ENCODE measurements at regions not wholly inside any gene's neighbourhood (a gene's known extent, or its start where the extent isn't known, plus 50 kb on each side); places are given as distances from the start of the nearest gene placed in this dataset.

GRCh38 chr5:103358305-103358995 lies 99.9 kb downstream of the MACIR start:
- Histone ChIP-seq H3K27ac (replicated peaks in 1 of 4) (no peak overlapping the region), H3K36me3 (no peaks in the 10 kb centered on the region), H3K9me3 (no peaks in the 10 kb centered on the region), H3K4me1 (peaks cover 0 to 6% (median 2%) of the 10 kb centered on the region in 4 donors), H3K4me3 (no peak overlapping the region), H3K27me3 (no peaks in the 10 kb centered on the region)
- 71% methylated on average over 6 of the region's 6 CpGs for WGBS
- intact Hi-C loops (cut with DNase I): no loop called here
- DNase-seq (ENCODE audit: extremely low spot score): no peak
- TF ChIP-seq POLR2AphosphoS5 (IDR thresholded peaks at IDR 0.05): no peak
- TF ChIP-seq POLR2A (IDR thresholded peaks at IDR 0.05; ENCODE audit: low read depth): no peak

GRCh38 chr5:103357636-103358035 lies 99.1 kb downstream of the MACIR start:
- Histone ChIP-seq H3K4me3 (no peak overlapping the region), H3K9me3 (no peaks in the 10 kb centered on the region), H3K4me1 (peaks cover 0 to 6% (median 2%) of the 10 kb centered on the region in 4 donors), H3K27ac (replicated peaks in 1 of 4) (no peak overlapping the region), H3K36me3 (no peaks in the 10 kb centered on the region), H3K27me3 (no peaks in the 10 kb centered on the region)
- 55% methylated on average over 3 of the region's 3 CpGs for WGBS
- no peak for DNase-seq (ENCODE audit: extremely low spot score)
- TF ChIP-seq POLR2AphosphoS5 (IDR thresholded peaks at IDR 0.05): no peak
- no peak for TF ChIP-seq CTCF (IDR thresholded peaks at IDR 0.05)
- TF ChIP-seq POLR2A (IDR thresholded peaks at IDR 0.05; ENCODE audit: low read depth): no peak
- no peak for TF ChIP-seq EP300 (IDR thresholded peaks at IDR 0.05)
- intact Hi-C loops (cut with DNase I): no loop called here

GRCh38 chr5:103356350-103357091 lies 98.0 kb downstream of the MACIR start:
- H3K9me3 ChIP-seq: no peaks in the 10 kb centered on the region
- no peak overlapping the region for H3K4me3 ChIP-seq
- no peak overlapping the region for H3K27ac ChIP-seq (replicated peaks in 1 of 4)
- H3K27me3 ChIP-seq: no peaks in the 10 kb centered on the region
- peaks cover 0 to 6% (median 2%) of the 10 kb centered on the region in 4 donors for H3K4me1 ChIP-seq
- DNase-seq (ENCODE audit: extremely low spot score): no peak
- no peak for TF ChIP-seq CTCF (IDR thresholded peaks at IDR 0.05)
- no peak for TF ChIP-seq EP300 (IDR thresholded peaks at IDR 0.05)
- TF ChIP-seq POLR2AphosphoS5 (IDR thresholded peaks at IDR 0.05): no peak
- no peak for TF ChIP-seq POLR2A (IDR thresholded peaks at IDR 0.05; ENCODE audit: low read depth)
- intact Hi-C loops (cut with DNase I): no loop called here
- no peaks in the 10 kb centered on the region for H3K36me3 ChIP-seq
- WGBS: 73% methylated on average over 3 of the region's 3 CpGs

GRCh38 chr5:103355579-103355978 lies 97.0 kb downstream of the MACIR start:
- TF ChIP-seq POLR2A (IDR thresholded peaks at IDR 0.05; ENCODE audit: low read depth) (no peak), POLR2AphosphoS5 (IDR thresholded peaks at IDR 0.05) (no peak), EP300 (IDR thresholded peaks at IDR 0.05) (no peak), CTCF (IDR thresholded peaks at IDR 0.05) (no peak)
- intact Hi-C loops (cut with DNase I): no loop called here
- no peak for DNase-seq (ENCODE audit: extremely low spot score)
- Histone ChIP-seq H3K9me3 (no peaks in the 10 kb centered on the region), H3K27ac (replicated peaks in 1 of 4) (no peak overlapping the region), H3K4me1 (peaks cover 0 to 6% (median 2%) of the 10 kb centered on the region in 4 donors), H3K36me3 (no peaks in the 10 kb centered on the region), H3K27me3 (no peaks in the 10 kb centered on the region), H3K4me3 (no peak overlapping the region)
- 13% methylated on average over 2 of the region's 2 CpGs for WGBS

GRCh38 chr5:103354446-103354845 lies 95.9 kb downstream of the MACIR start:
- TF ChIP-seq POLR2A (IDR thresholded peaks at IDR 0.05; ENCODE audit: low read depth): no peak
- TF ChIP-seq POLR2AphosphoS5 (IDR thresholded peaks at IDR 0.05): no peak
- no peak for TF ChIP-seq EP300 (IDR thresholded peaks at IDR 0.05)
- TF ChIP-seq CTCF (IDR thresholded peaks at IDR 0.05): no peak
- intact Hi-C loops (cut with DNase I): no loop called here
- Histone ChIP-seq H3K36me3 (no peaks in the 10 kb centered on the region), H3K4me3 (no peak overlapping the region), H3K9me3 (no peaks in the 10 kb centered on the region), H3K27ac (replicated peaks in 1 of 4) (no peak overlapping the region), H3K27me3 (no peaks in the 10 kb centered on the region), H3K4me1 (peaks cover 0 to 6% (median 2%) of the 10 kb centered on the region in 4 donors)
- 89% methylated on average over 4 of the region's 4 CpGs for WGBS
- no peak for DNase-seq (ENCODE audit: extremely low spot score)

Data from esophagus muscularis mucosa (tissue), 4 donors.